Kidney (tissue), 13 donors: ENCODE measurements at regions not wholly inside any gene's neighbourhood (a gene's known extent, or its start where the extent isn't known, plus 50 kb on each side); places are given as distances from the start of the nearest gene placed in this dataset.

ENCODE experiments used
- DNase-seq, 5 donors: peaks; one replicate each; pipeline ENCODE4 v3.0.0-alpha.2; 2013 to 2020
- FAIRE-seq: peaks from 2 replicates; lab custom pipeline; 2012; peaks lifted over from hg19 to GRCh38; lab: Jason Lieb, UNC
- H3K27ac ChIP-seq, 2 donors: one replicate each; pipeline ENCODE4 v1.7.0; 2013; ENCODE audit warnings: low read depth in 2 of 2, low read length in 2 of 2, inconsistent platforms in 1 of 2
- H3K27me3 ChIP-seq: one replicate; pipeline ENCODE4 v1.7.1; 2013; ENCODE audit warnings: low read length, inconsistent platforms; ENCODE audit not compliant: control insufficient read depth, insufficient read depth
- H3K36me3 ChIP-seq, 3 donors: one replicate each; pipeline versions ENCODE4 v1.7.0 to v1.7.1; 2013; ENCODE audit warnings: low read length in 3 of 3, control low read depth in 1 of 3, inconsistent platforms in 1 of 3; ENCODE audit not compliant: insufficient read depth in 3 of 3, control insufficient read depth in 2 of 3
- H3K4me1 ChIP-seq, 3 donors: one replicate each; pipeline versions ENCODE4 v1.7.0 to v1.7.1; 2013; ENCODE audit warnings: low read length in 3 of 3, inconsistent platforms in 1 of 3, low read depth in 1 of 3; ENCODE audit not compliant: control insufficient read depth in 2 of 3, insufficient read depth in 2 of 3
- H3K4me3 ChIP-seq, 3 donors: one replicate each; pipeline versions ENCODE4 v1.7.0 to v1.8.1; 2013; ENCODE audit warnings: low read length in 3 of 3, control low read depth in 1 of 3, inconsistent platforms in 1 of 3
- H3K9ac ChIP-seq, 3 donors: one replicate each; pipeline versions ENCODE4 v1.7.0 to v1.7.1; 2013; ENCODE audit warnings: low read length in 3 of 3, control low read depth in 1 of 3, inconsistent platforms in 1 of 3
- H3K9me3 ChIP-seq, 3 donors: one replicate each; pipeline versions ENCODE4 v1.7.0 to v1.7.1; 2013; ENCODE audit warnings: low read length in 3 of 3, control low read depth in 1 of 3, inconsistent platforms in 1 of 3; ENCODE audit not compliant: control insufficient read depth in 2 of 3, insufficient read depth in 1 of 3
- CTCF ChIP-seq: IDR thresholded peaks from 3 replicates; pipeline ENCODE4 v1.5.1; 2012; ENCODE audit warnings: mild to moderate bottlenecking, moderate library complexity, borderline replicate concordance; ENCODE audit not compliant: insufficient read depth; ENCODE audit errors: extremely low read depth
- intact Hi-C: fragments of 100-400 bp; cut with DNase I; formaldehyde crosslinking; loops from one replicate; pipeline ENCODE4 v1.11.1; 2022
- donor health status: control.
- donor health status: control.
- donor health status: control.
- donor health status: control.
- donor health status: control.
- donor health status: DM: yes; HTN: yes; CAD: no.
- donor health status: Normal renal cell carcinoma (clear cell type).

GRCh38 chr18:56407646-56408180 lies 230.7 kb downstream of the TXNL1 start:
- intact Hi-C loops = no loop called here
- Histone ChIP-seq H3K9me3 (no peaks in the 10 kb centered on the region), H3K27me3 (no peaks in the 10 kb centered on the region), H3K36me3 (no peaks in the 10 kb centered on the region), H3K4me3 (no peak overlapping the region), H3K9ac (no peak overlapping the region), H3K4me1 (no peaks in the 10 kb centered on the region), H3K27ac (no peak overlapping the region)
- no peak for FAIRE-seq
- DNase-seq = no peak
- no peak for TF ChIP-seq CTCF

GRCh38 chr18:56402872-56403516 lies 235.4 kb downstream of the TXNL1 start:
- TF ChIP-seq CTCF = no peak
- FAIRE-seq (no peak), DNase-seq (no peak)
- Histone ChIP-seq H3K27ac (no peak overlapping the region), H3K36me3 (no peaks in the 10 kb centered on the region), H3K4me3 (no peak overlapping the region), H3K9me3 (no peaks in the 10 kb centered on the region), H3K9ac (no peak overlapping the region), H3K4me1 (no peaks in the 10 kb centered on the region), H3K27me3 (no peaks in the 10 kb centered on the region)
- intact Hi-C loops = no loop called here

- TF ChIP-seq CTCF = no peak
- no peaks in the 10 kb centered on the region for H3K27me3 ChIP-seq
- no peak overlapping the region for H3K4me3 ChIP-seq
- no peaks in the 10 kb centered on the region for H3K36me3 ChIP-seq
- no peaks in the 10 kb centered on the region for H3K9me3 ChIP-seq
- FAIRE-seq (no peak), DNase-seq (no peak)
- no peak overlapping the region for H3K27ac ChIP-seq
- intact Hi-C loops = no loop called here
- no peak overlapping the region for H3K9ac ChIP-seq
- no peaks in the 10 kb centered on the region for H3K4me1 ChIP-seq
Observed at GRCh38 chr18:56393870-56394269, 244.5 kb downstream of the TXNL1 start.
